HG03159 (cell line): ENCODE measurements at regions not wholly inside any gene's neighbourhood (a gene's known extent, or its start where the extent isn't known, plus 50 kb on each side); places are given as distances from the start of the nearest gene placed in this dataset.
"Not testable (repeated sequence)": the region's sequence is repeated elsewhere in the genome, so short reads cannot be mapped to it uniquely, and the experiment has no call there.

Experiments used
- ATAC-seq: cut with Tn5 transposase; IDR thresholded peaks from one replicate; pipeline ENCODE4 v1.9.1; 2021; ENCODE audit warnings: mild to moderate bottlenecking, moderate library complexity; ENCODE audit not compliant: unreplicated experiment

- ATAC-seq = no peak
These were observed 228.5 kb upstream of the ADAMTS3 start for GRCh38 chr4:72797486-72797885.

GRCh38 chr4:72791054-72791453 is 222.0 kb upstream of the ADAMTS3 start:
- no peak for ATAC-seq

- no peak for ATAC-seq
These were observed 217.5 kb upstream of the ADAMTS3 start for GRCh38 chr4:72786401-72786990.

GRCh38 chr4:72779241-72779640 is 210.2 kb upstream of the ADAMTS3 start:
- no peak for ATAC-seq

GRCh38 chr4:72777436-72777835 is 208.4 kb upstream of the ADAMTS3 start:
- no peak for ATAC-seq

GRCh38 chr4:72770708-72771107 is 201.7 kb upstream of the ADAMTS3 start:
- no peak for ATAC-seq

- no peak for ATAC-seq
These were observed 199.3 kb upstream of the ADAMTS3 start for GRCh38 chr4:72768364-72768763.

GRCh38 chr4:72767618-72768302 is 198.7 kb upstream of the ADAMTS3 start:
- ATAC-seq = no peak

- not testable (repeated sequence) for ATAC-seq
These were observed 196.8 kb upstream of the ADAMTS3 start for GRCh38 chr4:72765788-72766187.

GRCh38 chr4:72761368-72762038 is 192.5 kb upstream of the ADAMTS3 start:
- ATAC-seq = no peak

- not testable (repeated sequence) for ATAC-seq
These were observed 184.4 kb upstream of the ADAMTS3 start for GRCh38 chr4:72753414-72753813.

GRCh38 chr4:72744103-72744725 is 175.2 kb upstream of the ADAMTS3 start:
- ATAC-seq = no peak

- ATAC-seq = no peak
These were observed 174.1 kb upstream of the ADAMTS3 start for GRCh38 chr4:72743078-72743477.

- no peak for ATAC-seq
These were observed 146.3 kb upstream of the ADAMTS3 start for GRCh38 chr4:72715299-72715698.

GRCh38 chr4:72714482-72715279 is 145.7 kb upstream of the ADAMTS3 start:
- no peak for ATAC-seq

GRCh38 chr4:72712997-72713396 is 144.0 kb upstream of the ADAMTS3 start:
- no peak for ATAC-seq

GRCh38 chr4:72709475-72709874 is 140.5 kb upstream of the ADAMTS3 start:
- no peak for ATAC-seq

- ATAC-seq = no peak
These were observed 137.7 kb upstream of the ADAMTS3 start for GRCh38 chr4:72706684-72707083.

- not testable (repeated sequence) for ATAC-seq
These were observed 136.1 kb upstream of the ADAMTS3 start for GRCh38 chr4:72704925-72705640.

GRCh38 chr4:72702948-72703347 is 133.9 kb upstream of the ADAMTS3 start:
- no peak for ATAC-seq
